SK-N-SH treated with all-trans-retinoic acid at 6 μM for 48 hours (cell line): ENCODE measurements at regions not wholly inside any gene's neighbourhood (a gene's known extent, or its start where the extent isn't known, plus 50 kb on each side); places are given as distances from the start of the nearest gene placed in this dataset.

Source experiments
- ARNTL ChIP-seq: fragments of 450-650 bp; formaldehyde crosslinking; IDR thresholded peaks from 2 replicates; pipeline ENCODE4 v1.5.0; 2020; ENCODE audit warnings: low read depth, mild to moderate bottlenecking, moderate library complexity, borderline replicate concordance
- CSRNP3 ChIP-seq: fragments of 250-450 bp; sonication (Bioruptor Pico); IDR thresholded peaks from 2 replicates; pipeline ENCODE4 v1.5.1; 2021; ENCODE audit warnings: mild to moderate bottlenecking, moderate library complexity
- GLIS3 ChIP-seq: fragments of 250-450 bp; sonication (Bioruptor Pico); IDR thresholded peaks from 2 replicates; pipeline ENCODE4 v1.5.0; 2020; ENCODE audit warnings: mild to moderate bottlenecking, moderate library complexity
- ISL1 ChIP-seq: fragments of 250-450 bp; sonication (Bioruptor Pico); IDR thresholded peaks from 2 replicates; pipeline ENCODE4 v2.1.2; 2022; ENCODE audit warnings: mild to moderate bottlenecking, moderate library complexity
- PATZ1 ChIP-seq: fragments of 250-450 bp; sonication (Bioruptor Pico); IDR thresholded peaks from 2 replicates; pipeline ENCODE4 v1.8.0; 2020; ENCODE audit warnings: mild to moderate bottlenecking, moderate library complexity, borderline replicate concordance
- RARB ChIP-seq: fragments of 250-450 bp; sonication (Bioruptor Pico); IDR thresholded peaks from 2 replicates; pipeline ENCODE4 v1.8.0; 2021; ENCODE audit warnings: mild to moderate bottlenecking, moderate library complexity
- SNAI2 ChIP-seq: fragments of 250-450 bp; sonication (Bioruptor Pico); IDR thresholded peaks from 2 replicates; pipeline ENCODE4 v1.5.0; 2020; ENCODE audit warnings: mild to moderate bottlenecking, moderate library complexity
- TCF4 ChIP-seq: fragments of 250-450 bp; sonication (Bioruptor Pico); IDR thresholded peaks from 2 replicates; pipeline ENCODE4 v1.8.0; 2021; ENCODE audit warnings: mild to moderate bottlenecking, moderate library complexity, borderline replicate concordance
- ZNF565 ChIP-seq: fragments of 450-650 bp; formaldehyde crosslinking; conservative IDR thresholded peaks from 2 replicates; pipeline ENCODE4 v1.5.0; 2020; ENCODE audit warnings: low read depth, mild to moderate bottlenecking, moderate library complexity
- ZNF8 ChIP-seq: fragments of 450-650 bp; formaldehyde crosslinking; IDR thresholded peaks from 2 replicates; pipeline ENCODE4 v1.5.0; 2020; ENCODE audit warnings: mild to moderate bottlenecking, moderate library complexity

- TF ChIP-seq CSRNP3 (CRISPR knock-in tag) (no peak), TCF4 (CRISPR knock-in tag) (no peak), ZNF8 (no peak), ZNF565 (CRISPR knock-in tag) (no peak), SNAI2 (CRISPR knock-in tag) (no peak), ARNTL (CRISPR knock-in tag) (no peak), GLIS3 (CRISPR knock-in tag) (no peak), PATZ1 (CRISPR knock-in tag) (no peak), ISL1 (no peak), RARB (no peak)
Measured at GRCh38 chr14:101407328-101407727, 154.0 kb upstream of the DIO3 start.
